ENCODE measurements at regions not wholly inside any gene's neighbourhood (a gene's known extent, or its start where the extent isn't known, plus 50 kb on each side); places are given as distances from the start of the nearest gene placed in this dataset.
"Not testable (repeated sequence)": the region's sequence is repeated elsewhere in the genome, so short reads cannot be mapped to it uniquely, and the experiment has no call there.

DNA sequence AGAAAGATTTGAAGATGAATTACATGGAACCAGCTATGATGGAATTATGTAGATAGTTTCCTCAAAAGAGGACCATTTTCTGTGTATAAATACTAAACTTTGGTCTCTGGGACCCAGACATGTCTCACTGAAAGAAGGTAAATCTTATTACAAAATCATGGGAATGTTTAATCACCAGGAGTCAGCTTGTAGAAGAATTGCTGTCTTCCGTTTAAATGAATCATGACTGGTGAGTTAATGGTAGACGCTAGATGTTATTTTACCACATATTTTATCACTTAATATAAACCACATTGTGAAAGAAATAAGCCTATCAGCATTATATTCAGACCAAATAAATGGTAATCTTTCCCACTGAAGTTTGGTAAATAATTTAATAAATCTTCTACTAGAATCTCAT is 322.3 kb upstream of the SUCLG2 start:
- Mint-ChIP-seq H3K27ac (no peak overlapping the region), H3K27me3 (no peaks in the 10 kb centered on the region), H3K36me3 (no peaks in the 10 kb centered on the region), H3K9me3 (ENCODE audit: low read depth) (peaks cover 3% of the 10 kb centered on the region), H3K4me1 (no peaks in the 10 kb centered on the region), H3K4me3 (no peak overlapping the region)
- ATAC-seq (no peak), DNase-seq (no peak)
- CTCF ChIA-PET, result no interaction called here

DNA sequence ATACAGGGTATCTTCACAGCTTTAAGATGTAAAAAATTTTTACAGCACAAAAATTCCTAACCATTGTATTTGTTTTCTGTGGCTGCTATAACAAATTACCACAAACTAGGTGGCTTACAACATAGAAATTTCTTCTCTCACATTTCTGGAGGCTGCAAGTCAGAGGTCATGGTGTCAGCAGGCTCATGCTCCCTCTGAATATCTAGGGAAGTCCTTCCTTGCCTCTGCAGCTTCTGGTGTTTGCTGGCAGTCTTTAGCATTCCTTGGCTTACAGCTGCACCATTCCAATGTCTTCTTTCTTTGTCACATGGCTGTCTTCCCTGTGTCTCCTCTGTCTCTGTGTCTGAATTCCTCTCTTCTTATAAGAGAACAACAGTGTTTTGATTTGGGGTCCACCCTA is 310.2 kb upstream of the SUCLG2 start:
- DNase-seq (no peak), ATAC-seq (no peak)
- no peaks in the 10 kb centered on the region for H3K36me3 Mint-ChIP-seq
- H3K4me3 Mint-ChIP-seq, result no peak overlapping the region
- H3K27me3 Mint-ChIP-seq, result no peaks in the 10 kb centered on the region
- H3K4me1 Mint-ChIP-seq, result no peaks in the 10 kb centered on the region
- CTCF ChIA-PET, result no interaction called here
- H3K9me3 Mint-ChIP-seq (ENCODE audit: low read depth), result no peaks in the 10 kb centered on the region
- H3K27ac Mint-ChIP-seq, result no peak overlapping the region

DNA sequence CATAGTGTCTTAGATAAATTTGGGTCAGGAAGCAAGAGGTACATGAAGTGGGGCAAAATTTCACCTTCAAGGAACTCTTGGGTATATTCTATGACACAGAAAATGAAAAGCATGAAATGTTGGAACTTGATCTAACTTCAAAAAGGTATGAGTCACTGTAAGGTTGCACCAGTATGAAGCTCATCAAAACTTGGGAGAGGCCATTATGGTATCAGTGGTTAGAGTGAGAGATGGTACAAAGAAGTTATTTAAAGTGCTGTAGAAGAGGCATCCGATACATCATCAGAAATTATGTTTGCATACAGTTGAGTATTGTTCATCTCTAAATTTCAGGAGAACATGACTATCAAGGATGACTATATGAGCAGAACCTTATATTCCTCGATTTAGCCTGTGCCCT is 302.9 kb upstream of the SUCLG2 start:
- Mint-ChIP-seq H3K27me3 (no peaks in the 10 kb centered on the region), H3K4me3 (no peak overlapping the region), H3K9me3 (ENCODE audit: low read depth) (no peaks in the 10 kb centered on the region), H3K4me1 (no peaks in the 10 kb centered on the region), H3K36me3 (no peaks in the 10 kb centered on the region), H3K27ac (no peak overlapping the region)
- DNase-seq, result no peak
- CTCF ChIA-PET, result no interaction called here
- no peak for ATAC-seq

DNA sequence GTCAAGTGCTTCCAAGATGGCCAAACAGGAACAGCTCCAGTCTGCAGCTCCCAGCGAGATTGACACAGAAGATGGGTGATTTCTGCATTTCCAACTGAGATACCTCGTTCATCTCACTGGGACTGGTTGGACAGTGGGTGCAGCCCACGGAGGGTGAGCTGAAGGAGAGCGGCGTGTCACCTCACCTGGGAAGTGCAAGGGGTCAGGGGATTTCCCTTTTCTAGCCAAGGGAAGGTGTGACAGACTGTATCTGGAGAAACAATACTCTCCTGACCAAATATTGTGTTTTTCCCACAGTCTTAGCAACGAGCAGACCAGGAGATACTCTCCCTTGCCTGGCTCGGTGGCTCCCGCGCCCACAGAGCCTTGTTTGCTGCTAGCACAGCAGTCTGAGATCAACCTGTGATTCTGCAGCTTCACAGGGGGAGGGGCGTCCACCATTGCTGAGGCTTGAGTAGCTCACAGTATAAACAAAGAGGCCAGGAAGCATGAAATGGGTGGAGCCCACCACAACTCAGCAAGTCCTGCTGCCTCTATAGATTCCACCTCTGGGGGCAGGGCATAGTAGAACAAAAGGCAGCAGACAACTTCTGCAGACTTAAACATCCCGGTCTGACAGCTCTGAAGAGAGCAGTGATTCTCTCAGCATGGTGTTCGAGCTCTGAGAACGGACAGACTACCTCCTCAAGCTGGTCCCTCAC is 293.5 kb upstream of the SUCLG2 start:
- DNase-seq, result peak; percentile 48
- Mint-ChIP-seq H3K9me3 (ENCODE audit: low read depth) (peaks cover 2% of the 10 kb centered on the region), H3K27ac (no peak overlapping the region), H3K4me3 (no peak overlapping the region), H3K36me3 (no peaks in the 10 kb centered on the region), H3K27me3 (no peaks in the 10 kb centered on the region), H3K4me1 (peaks cover 4% of the 10 kb centered on the region)
- peak; percentile 30 for ATAC-seq
- CTCF ChIA-PET, result no interaction called here

DNA sequence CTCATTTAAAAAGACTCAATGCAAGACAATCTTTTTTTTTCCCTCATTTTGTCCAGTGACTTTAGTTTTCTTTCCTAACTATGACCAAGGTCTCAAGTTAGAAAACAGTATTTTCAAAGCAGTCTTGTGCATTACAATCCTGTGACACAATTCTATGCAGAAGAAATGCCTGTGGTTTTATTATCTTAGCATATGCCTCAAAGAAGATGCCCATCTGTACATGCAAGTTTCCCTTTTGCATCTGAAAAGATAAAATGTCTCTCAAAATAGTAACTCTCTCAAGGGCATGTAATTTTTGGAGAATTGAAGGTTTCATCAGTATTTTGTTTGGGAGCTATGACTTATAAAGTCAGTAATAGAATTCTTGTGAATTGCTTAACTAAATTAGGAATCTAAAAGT is 292.0 kb upstream of the SUCLG2 start:
- peaks cover 4% of the 10 kb centered on the region for H3K4me1 Mint-ChIP-seq
- CTCF ChIA-PET, result no interaction called here
- H3K27ac Mint-ChIP-seq, result no peak overlapping the region
- peaks cover 2% of the 10 kb centered on the region for H3K9me3 Mint-ChIP-seq (ENCODE audit: low read depth)
- H3K36me3 Mint-ChIP-seq, result no peaks in the 10 kb centered on the region
- H3K4me3 Mint-ChIP-seq, result no peak overlapping the region
- DNase-seq (no peak), ATAC-seq (no peak)
- H3K27me3 Mint-ChIP-seq, result no peaks in the 10 kb centered on the region

DNA sequence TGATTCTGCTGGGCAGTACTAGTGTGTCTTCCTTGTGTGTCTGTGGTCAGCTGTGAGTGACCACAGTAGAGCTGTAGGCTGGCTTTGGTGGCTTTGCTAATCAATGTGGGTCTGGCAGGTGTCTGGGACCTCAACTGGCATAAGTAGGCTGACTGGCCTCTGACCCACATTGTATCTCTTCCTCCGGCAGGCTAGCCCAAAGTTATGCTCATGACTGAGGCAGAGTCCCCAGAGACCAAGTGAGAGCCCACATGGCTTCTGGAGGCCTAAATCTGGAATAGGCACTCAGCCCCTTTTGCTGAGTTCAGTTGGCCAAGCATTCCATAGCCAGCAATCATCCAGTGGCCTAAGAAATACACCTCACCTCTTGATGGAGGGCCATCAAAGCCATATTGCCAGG is 289.1 kb upstream of the SUCLG2 start:
- no peaks in the 10 kb centered on the region for H3K27me3 Mint-ChIP-seq
- no peak overlapping the region for H3K27ac Mint-ChIP-seq
- peaks cover 4% of the 10 kb centered on the region for H3K4me1 Mint-ChIP-seq
- ATAC-seq (no peak), DNase-seq (no peak)
- H3K9me3 Mint-ChIP-seq (ENCODE audit: low read depth), result no peaks in the 10 kb centered on the region
- H3K4me3 Mint-ChIP-seq, result no peak overlapping the region
- CTCF ChIA-PET, result no interaction called here
- H3K36me3 Mint-ChIP-seq, result no peaks in the 10 kb centered on the region

DNA sequence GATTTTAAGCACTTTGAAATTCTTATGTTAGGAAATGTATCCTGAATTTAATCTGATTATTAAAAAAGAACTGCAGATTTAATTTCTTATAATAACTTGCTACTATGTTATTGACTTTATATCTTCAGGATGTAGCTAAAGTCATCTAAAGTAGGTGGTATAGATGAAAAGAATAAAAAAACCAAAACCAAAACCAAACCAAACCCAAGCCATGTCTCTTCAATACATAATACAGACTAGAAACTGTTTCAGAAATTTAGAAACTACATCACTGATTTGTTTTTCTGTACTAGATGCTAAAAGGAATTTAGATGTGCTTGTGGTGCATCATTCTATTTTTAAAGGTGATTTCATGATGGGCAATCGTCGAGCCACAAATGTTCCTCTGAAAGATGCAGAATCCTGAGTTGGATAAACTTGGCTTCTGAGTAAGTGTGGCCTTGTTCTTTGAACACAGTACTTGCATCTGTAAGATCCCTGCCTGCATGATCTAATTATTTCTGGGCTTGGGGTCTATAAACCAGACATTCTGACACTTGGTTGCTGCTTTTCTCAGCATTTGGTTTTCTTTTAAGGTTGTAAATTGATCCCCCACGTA is 287.1 kb upstream of the SUCLG2 start:
- CTCF ChIA-PET, result no interaction called here
- Mint-ChIP-seq H3K36me3 (no peaks in the 10 kb centered on the region), H3K27ac (no peak overlapping the region), H3K9me3 (ENCODE audit: low read depth) (no peaks in the 10 kb centered on the region), H3K4me1 (no peaks in the 10 kb centered on the region), H3K27me3 (no peaks in the 10 kb centered on the region), H3K4me3 (no peak overlapping the region)
- DNase-seq, result no peak
- no peak for ATAC-seq

DNA sequence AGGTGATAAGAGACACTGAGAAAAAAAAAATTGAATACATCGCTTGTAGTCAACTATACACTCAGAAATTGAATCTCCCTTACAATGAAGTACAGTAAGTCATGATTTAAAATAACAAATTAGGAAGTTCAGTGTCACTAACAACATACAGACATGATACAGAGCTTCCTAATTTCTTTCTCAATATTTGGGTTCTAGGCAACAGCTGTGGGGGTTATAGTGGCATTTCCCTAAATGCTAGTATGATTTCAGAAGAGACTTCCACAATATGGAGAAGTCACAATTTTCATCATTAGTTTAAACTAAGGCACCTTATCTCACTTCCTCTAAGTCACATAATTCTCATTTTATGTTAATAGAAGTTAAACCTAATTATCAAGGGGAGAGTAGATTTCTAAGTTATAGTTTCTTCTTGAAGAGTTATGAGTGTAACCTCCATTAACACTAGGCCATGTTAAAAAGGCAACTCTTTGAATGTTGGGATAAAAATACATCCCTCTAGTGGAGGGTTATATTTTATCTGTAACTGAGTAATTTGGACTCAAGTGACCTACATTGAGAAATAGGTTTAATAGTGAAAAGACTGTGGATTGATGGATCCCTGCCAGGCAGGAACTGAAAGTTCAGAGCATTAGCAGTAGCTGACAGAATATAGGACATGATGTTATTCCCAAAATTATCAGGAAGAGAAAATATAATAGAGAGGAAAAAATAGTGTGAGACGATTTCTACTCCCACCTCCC is 286.0 kb upstream of the SUCLG2 start:
- no peak for ATAC-seq
- H3K27me3 Mint-ChIP-seq, result no peaks in the 10 kb centered on the region
- no peak overlapping the region for H3K27ac Mint-ChIP-seq
- H3K9me3 Mint-ChIP-seq (ENCODE audit: low read depth), result peaks cover 3% of the 10 kb centered on the region
- H3K36me3 Mint-ChIP-seq, result no peaks in the 10 kb centered on the region
- H3K4me1 Mint-ChIP-seq, result no peaks in the 10 kb centered on the region
- DNase-seq, result no peak
- CTCF ChIA-PET, result no interaction called here
- H3K4me3 Mint-ChIP-seq, result no peak overlapping the region

DNA sequence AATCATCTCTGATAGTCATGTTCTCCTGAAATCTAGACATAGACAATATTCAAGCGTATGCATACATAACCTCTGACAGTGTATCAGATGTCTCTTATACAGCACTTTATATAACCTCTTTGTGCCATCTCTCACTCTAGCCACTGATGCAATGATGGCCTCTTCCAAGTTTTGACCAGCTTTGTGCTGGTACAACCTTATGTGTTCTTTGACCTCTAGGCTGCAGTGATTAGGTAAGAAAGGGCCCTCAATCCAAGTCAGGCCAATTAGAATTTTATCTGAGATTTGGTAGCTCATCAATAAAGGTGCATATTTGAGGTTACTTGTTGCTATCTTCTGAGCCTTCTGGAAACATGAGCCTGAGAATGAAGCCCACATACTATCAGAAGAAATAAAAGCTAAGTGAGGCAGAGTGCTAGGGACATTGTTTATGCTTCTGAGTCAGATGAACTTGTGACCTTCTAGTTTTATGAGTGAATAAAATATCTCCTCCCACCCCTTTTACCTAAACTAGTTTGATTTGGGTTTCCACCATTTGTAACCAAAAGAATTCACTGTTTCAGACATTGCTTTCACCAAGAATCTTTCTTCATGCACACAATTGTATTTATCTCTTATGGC is 283.2 kb upstream of the SUCLG2 start:
- H3K36me3 Mint-ChIP-seq, result no peaks in the 10 kb centered on the region
- DNase-seq (no peak), ATAC-seq (no peak)
- no peak overlapping the region for H3K4me3 Mint-ChIP-seq
- H3K27ac Mint-ChIP-seq, result no peak overlapping the region
- H3K4me1 Mint-ChIP-seq, result no peaks in the 10 kb centered on the region
- CTCF ChIA-PET, result no interaction called here
- no peaks in the 10 kb centered on the region for H3K27me3 Mint-ChIP-seq
- H3K9me3 Mint-ChIP-seq (ENCODE audit: low read depth), result peaks cover 4% of the 10 kb centered on the region

DNA sequence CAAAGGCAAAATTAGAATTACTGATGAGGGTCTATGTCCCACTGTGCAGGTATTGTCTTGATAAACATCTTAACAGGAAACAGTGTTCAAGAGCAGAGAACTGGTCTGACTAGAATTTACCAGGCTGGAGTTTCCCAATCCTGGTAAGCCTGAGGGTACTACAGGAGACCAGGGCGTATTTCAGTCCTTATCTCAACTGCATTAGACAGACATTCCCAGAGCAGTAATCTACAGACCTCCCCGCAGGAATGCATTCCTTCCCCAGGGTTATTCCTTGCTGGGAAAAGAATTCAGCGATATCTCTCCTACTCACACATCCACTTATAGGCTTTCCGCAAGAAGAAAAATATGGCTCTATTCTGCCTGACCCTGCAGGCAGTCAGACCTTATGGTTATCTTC is 276.0 kb upstream of the SUCLG2 start:
- H3K36me3 Mint-ChIP-seq; H3K27ac Mint-ChIP-seq; ATAC-seq; H3K27me3 Mint-ChIP-seq; DNase-seq; CTCF ChIA-PET; H3K4me3 Mint-ChIP-seq; H3K9me3 Mint-ChIP-seq (ENCODE audit: low read depth); H3K4me1 Mint-ChIP-seq: not testable (repeated sequence)

DNA sequence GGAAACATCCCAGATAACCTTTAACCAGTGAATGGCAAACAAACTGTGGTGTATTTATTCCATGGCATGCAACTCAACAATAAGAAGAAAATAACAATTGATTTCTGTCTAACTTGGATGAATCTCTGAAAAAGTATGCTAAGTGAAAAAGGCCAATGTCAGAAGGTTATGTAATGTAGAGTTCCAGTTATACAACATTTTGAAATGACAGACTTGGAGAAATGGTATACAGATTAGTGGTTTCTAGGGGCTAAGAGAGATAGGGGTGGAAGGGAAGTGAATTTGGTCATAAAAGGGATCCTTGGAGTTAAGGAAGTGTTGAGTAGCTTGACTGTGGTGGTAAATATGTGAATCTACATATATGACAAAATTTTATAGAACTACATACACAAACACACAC is 269.4 kb upstream of the SUCLG2 start:
- DNase-seq (no peak), ATAC-seq (no peak)
- Mint-ChIP-seq H3K4me3 (no peak overlapping the region), H3K27me3 (no peaks in the 10 kb centered on the region), H3K27ac (no peak overlapping the region), H3K36me3 (no peaks in the 10 kb centered on the region), H3K9me3 (ENCODE audit: low read depth) (no peaks in the 10 kb centered on the region), H3K4me1 (no peaks in the 10 kb centered on the region)
- CTCF ChIA-PET, result no interaction called here

DNA sequence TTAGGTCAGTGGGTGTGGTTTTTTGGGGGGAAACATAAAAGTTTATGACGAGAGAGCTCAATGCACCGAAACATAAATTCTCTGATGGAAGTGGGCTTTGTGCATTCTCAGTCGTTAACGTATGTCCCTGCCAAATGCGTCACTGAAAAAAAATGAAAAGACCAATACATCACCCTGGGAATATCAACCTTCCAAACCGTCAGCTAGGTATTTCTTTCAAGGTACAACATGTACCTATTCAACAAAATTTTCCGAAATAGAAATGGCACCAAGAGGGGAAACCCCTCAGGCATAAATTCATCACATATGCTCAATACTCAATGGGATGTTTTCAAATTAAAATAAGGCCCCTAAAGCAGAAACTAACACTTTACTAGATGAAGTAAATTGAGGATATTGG is 266.6 kb upstream of the SUCLG2 start:
- no peak overlapping the region for H3K4me3 Mint-ChIP-seq
- no peak overlapping the region for H3K27ac Mint-ChIP-seq
- ATAC-seq (no peak), DNase-seq (no peak)
- H3K27me3 Mint-ChIP-seq, result no peaks in the 10 kb centered on the region
- H3K4me1 Mint-ChIP-seq, result no peaks in the 10 kb centered on the region
- no peaks in the 10 kb centered on the region for H3K9me3 Mint-ChIP-seq (ENCODE audit: low read depth)
- CTCF ChIA-PET, result no interaction called here
- no peaks in the 10 kb centered on the region for H3K36me3 Mint-ChIP-seq

DNA sequence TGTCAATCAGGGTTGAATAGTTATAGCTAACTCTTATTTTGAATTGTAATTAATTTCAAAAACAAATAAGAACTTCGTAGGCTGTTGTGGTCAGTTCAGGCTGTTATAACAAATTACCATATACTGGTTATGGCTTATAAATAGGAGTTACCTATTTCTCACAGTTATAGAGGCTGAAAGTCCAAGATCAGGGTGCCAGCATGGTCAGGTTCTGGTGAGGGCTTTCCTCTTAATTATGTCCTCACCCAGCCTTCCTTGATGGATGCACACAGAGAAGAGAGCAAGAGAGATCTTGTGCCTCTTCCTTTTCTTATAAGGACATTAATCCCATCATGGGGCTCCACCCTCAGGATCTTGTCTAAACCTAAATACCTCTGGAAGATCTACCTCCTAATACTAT is 265.9 kb upstream of the SUCLG2 start:
- Mint-ChIP-seq H3K4me3 (no peak overlapping the region), H3K27ac (no peak overlapping the region), H3K4me1 (no peaks in the 10 kb centered on the region), H3K9me3 (ENCODE audit: low read depth) (no peaks in the 10 kb centered on the region), H3K27me3 (no peaks in the 10 kb centered on the region), H3K36me3 (no peaks in the 10 kb centered on the region)
- no peak for DNase-seq
- ATAC-seq, result no peak
- CTCF ChIA-PET, result no interaction called here

DNA sequence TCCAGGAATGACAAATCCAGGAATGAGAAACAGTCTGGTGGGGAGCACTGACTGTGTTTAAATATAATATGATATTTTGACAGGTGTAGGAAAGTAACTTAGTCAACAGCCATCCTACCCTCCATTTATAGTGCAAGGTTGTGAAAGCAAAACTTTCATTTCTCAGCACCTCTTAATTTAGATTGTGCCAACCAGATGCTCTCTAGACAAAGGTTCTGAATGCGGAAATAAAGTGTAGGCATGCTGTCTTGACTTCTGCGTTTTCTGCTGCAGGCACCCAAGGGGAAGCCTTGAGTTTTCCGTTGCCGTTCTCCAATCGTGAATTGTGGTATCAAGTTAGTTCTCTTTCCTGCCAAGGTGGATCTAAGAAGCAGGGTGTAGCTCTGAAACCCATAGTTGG is 261.9 kb upstream of the SUCLG2 start:
- no peaks in the 10 kb centered on the region for H3K27me3 Mint-ChIP-seq
- DNase-seq, result no peak
- no peaks in the 10 kb centered on the region for H3K4me1 Mint-ChIP-seq
- H3K4me3 Mint-ChIP-seq, result no peak overlapping the region
- ATAC-seq, result no peak
- H3K9me3 Mint-ChIP-seq (ENCODE audit: low read depth), result no peaks in the 10 kb centered on the region
- no peak overlapping the region for H3K27ac Mint-ChIP-seq
- no peaks in the 10 kb centered on the region for H3K36me3 Mint-ChIP-seq
- CTCF ChIA-PET, result no interaction called here
